HCT116 (cell line): ENCODE measurements at regions not wholly inside any gene's neighbourhood (a gene's known extent, or its start where the extent isn't known, plus 50 kb on each side); places are given as distances from the start of the nearest gene placed in this dataset.

ENCODE experiments used
- ATAC-seq: fragments of 200-7000 bp; cut with Tn5 transposase; 2 replicates; pipeline ENCODE4 v1.9.1; 2020; ENCODE audit warnings: mild to moderate bottlenecking, moderate library complexity
- BruUV-seq: library from RNA; stranded (reverse); fragments of 400-500 nt; replicated peaks from 2 replicates; lab custom pipeline; 2021; lab: Mats Ljungman, UMichigan
- CTCF ChIA-PET: fragments of 300-600 bp; sonication (Branson Sonifier 250); formaldehyde crosslinking; loops from one replicate; lab custom pipeline; 2021; ENCODE audit warnings: antibody characterized with exemption; lab: Charles Lee
- POLR2A ChIA-PET: fragments of 300-600, 350-600 bp; sonication (Branson Sonifier 250); formaldehyde crosslinking; loops from one replicate; lab custom pipeline; 2021; ENCODE audit warnings: antibody characterized with exemption; lab: Charles Lee
- RAD21 ChIA-PET, 2 experiments: fragments of 300-600 bp; sonication (Branson Sonifier 250); formaldehyde crosslinking; loops; one replicate each; lab custom pipeline; 2023; ENCODE audit warnings: low total read pairs in 2 of 2; ENCODE audit not compliant: uncharacterized antibody in 2 of 2, unreplicated experiment in 2 of 2, low non-redundant PET in 1 of 2; lab: Charles Lee
- DNase-seq: peaks from one replicate; pipeline ENCODE4 v3.0.0-alpha.2; 2010; ENCODE audit warnings: low read depth, low spot score
- H2AFZ ChIP-seq: fragments of 200-600 bp; shearing (Covaris generic), sonication (generic); 2 replicates; pipeline ENCODE4 v1.6.1; 2017; ENCODE audit warnings: low read depth, mixed run types, mixed read lengths, antibody characterized with exemption, low read length; ENCODE audit not compliant: poor library complexity, severe bottlenecking
- H3K27ac ChIP-seq: 2 replicates; pipeline ENCODE4 v1.5.1; 2012; ENCODE audit warnings: low read depth, low read length
- H3K27me3 ChIP-seq: fragments of 200-600 bp; sonication (generic); 2 replicates; pipeline ENCODE4 v1.6.1; 2016; ENCODE audit warnings: mixed run types, low read length, mixed read lengths; ENCODE audit not compliant: insufficient read depth
- H3K36me3 ChIP-seq, 2 experiments: fragments of 200-500 bp in 1 of 2; fragments of 200-600 bp in 1 of 2; sonication (Bioruptor generic) in 1 of 2; sonication (generic) in 1 of 2; 2 replicates each; pipeline versions ENCODE4 v1.5.1 to v1.6.1; 2014 to 2016; ENCODE audit warnings: low read length in 2 of 2, inconsistent platforms in 1 of 2, mixed read lengths in 1 of 2, mixed run types in 1 of 2; ENCODE audit not compliant: insufficient read depth in 2 of 2, control insufficient read depth in 1 of 2
- H3K4me1 ChIP-seq, 2 experiments: fragments of 200-600 bp in 1 of 2; sonication (generic) in 1 of 2; 2 replicates each; pipeline versions ENCODE4 v1.5.1 to v1.6.1; 2012 to 2017; ENCODE audit warnings: low read length in 2 of 2, inconsistent platforms in 1 of 2, mild to moderate bottlenecking in 1 of 2, mixed read lengths in 1 of 2, mixed run types in 1 of 2, moderate library complexity in 1 of 2; ENCODE audit not compliant: insufficient read depth in 2 of 2, control insufficient read depth in 1 of 2
- H3K4me2 ChIP-seq: fragments of 200-600 bp; sonication (generic); 2 replicates; pipeline ENCODE4 v1.6.1; 2017; ENCODE audit warnings: mixed run types, low read length, mixed read lengths
- H3K4me3 ChIP-seq, 2 experiments: fragments of 200-600 bp in 1 of 2; sonication (generic) in 1 of 2; replicated peaks in 1 of 2; 2 replicates each; pipeline ENCODE4 v1.5.1; 2011 to 2016; ENCODE audit warnings: low read length in 2 of 2, control low read depth in 1 of 2, low read depth in 1 of 2, mild to moderate bottlenecking in 1 of 2, mixed read lengths in 1 of 2, mixed run types in 1 of 2
- H3K79me2 ChIP-seq: fragments of 200-600 bp; sonication (generic); 2 replicates; pipeline ENCODE4 v1.6.1; 2017; ENCODE audit warnings: mild to moderate bottlenecking, mixed run types, low read length, moderate library complexity, mixed read lengths; ENCODE audit not compliant: insufficient read depth
- H3K9ac ChIP-seq: fragments of 200-600 bp; sonication (generic); 2 replicates; pipeline ENCODE4 v1.6.1; 2016; ENCODE audit warnings: low read length, mixed read lengths
- H3K9me2 ChIP-seq: fragments of 200-600 bp; sonication (generic), shearing (Covaris generic); 2 replicates; pipeline ENCODE4 v1.6.1; 2017; ENCODE audit warnings: mixed run types, mild to moderate bottlenecking, moderate library complexity; ENCODE audit not compliant: insufficient read depth
- H3K9me3 ChIP-seq, 2 experiments: fragments of 200-500 bp in 1 of 2; fragments of 200-600 bp in 1 of 2; sonication (Bioruptor generic) in 1 of 2; sonication (generic) in 1 of 2; 2 replicates each; pipeline ENCODE4 v1.6.1; 2014 to 2017; ENCODE audit warnings: low read length in 2 of 2, mixed read lengths in 2 of 2, inconsistent platforms in 1 of 2, low read depth in 1 of 2, mild to moderate bottlenecking in 1 of 2, mixed run types in 1 of 2, moderate library complexity in 1 of 2; ENCODE audit not compliant: control insufficient read depth in 1 of 2, insufficient read depth in 1 of 2
- H4K20me1 ChIP-seq: fragments of 200-600 bp; sonication (generic), shearing (Covaris generic); 2 replicates; pipeline ENCODE4 v1.6.1; 2017; ENCODE audit warnings: mixed run types, mild to moderate bottlenecking, moderate library complexity; ENCODE audit not compliant: insufficient read depth
- EZH2 ChIP-seq: fragments of 200-600 bp; sonication (generic); IDR thresholded peaks from 2 replicates; pipeline ENCODE4 v1.6.1; 2017; ENCODE audit warnings: antibody characterized with exemption, mixed run types
- FOSL1 ChIP-seq: IDR thresholded peaks from 2 replicates; pipeline ENCODE4 v1.6.1; 2012; ENCODE audit warnings: low read depth
- POLR2A ChIP-seq: IDR thresholded peaks from 2 replicates; pipeline ENCODE4 v1.7.0; 2011; ENCODE audit warnings: borderline replicate concordance; ENCODE audit not compliant: insufficient read depth, insufficient read length; ENCODE audit errors: extremely low read depth
- POLR2AphosphoS5 ChIP-seq: IDR thresholded peaks from 2 replicates; pipeline ENCODE4 v1.6.1; 2011; ENCODE audit warnings: mild to moderate bottlenecking, low read depth, low read length, moderate library complexity
- RAD21 ChIP-seq: IDR thresholded peaks from 2 replicates; pipeline ENCODE4 v1.6.1; 2012; ENCODE audit warnings: low read depth, mild to moderate bottlenecking
- SIN3A ChIP-seq: IDR thresholded peaks from 2 replicates; pipeline ENCODE4 v1.6.1; 2012; ENCODE audit warnings: low read depth
- SP1 ChIP-seq: IDR thresholded peaks from 2 replicates; pipeline ENCODE4 v1.6.1; 2012; ENCODE audit warnings: low read depth
- TCF7L2 ChIP-seq: IDR thresholded peaks from 2 replicates; pipeline ENCODE4 v1.7.0; 2011; ENCODE audit warnings: borderline replicate concordance, inconsistent platforms; ENCODE audit not compliant: insufficient read depth, insufficient read length; ENCODE audit errors: extremely low read depth
- ZNF274 ChIP-seq: fragments of 200-500 bp; sonication (Bioruptor generic); IDR thresholded peaks from 2 replicates; pipeline ENCODE4 v1.6.1; 2014; ENCODE audit warnings: mild to moderate bottlenecking, low read depth, low read length, inconsistent platforms
- intact Hi-C: fragments of 100-400 bp; cut with micrococcal nuclease; formaldehyde crosslinking; loops from 2 replicates; pipeline ENCODE4 v1.10.0; 2022
- TF ChIP-seq, protein P1 (sequence below), 3 experiments: fragments of 200-600 bp in 1 of 3; sonication (generic) in 1 of 3; IDR thresholded peaks in 2 of 3; conservative IDR thresholded peaks in 1 of 3; 2 replicates each; pipeline ENCODE4 v1.5.1; 2012 to 2017; ENCODE audit warnings: low read depth in 2 of 3, low read length in 2 of 3, antibody characterized with exemption in 1 of 3, borderline replicate concordance in 1 of 3, control low read depth in 1 of 3, mild to moderate bottlenecking in 1 of 3, mixed read lengths in 1 of 3, mixed run types in 1 of 3, moderate library complexity in 1 of 3; ENCODE audit not compliant: insufficient read depth in 1 of 3

DNA sequence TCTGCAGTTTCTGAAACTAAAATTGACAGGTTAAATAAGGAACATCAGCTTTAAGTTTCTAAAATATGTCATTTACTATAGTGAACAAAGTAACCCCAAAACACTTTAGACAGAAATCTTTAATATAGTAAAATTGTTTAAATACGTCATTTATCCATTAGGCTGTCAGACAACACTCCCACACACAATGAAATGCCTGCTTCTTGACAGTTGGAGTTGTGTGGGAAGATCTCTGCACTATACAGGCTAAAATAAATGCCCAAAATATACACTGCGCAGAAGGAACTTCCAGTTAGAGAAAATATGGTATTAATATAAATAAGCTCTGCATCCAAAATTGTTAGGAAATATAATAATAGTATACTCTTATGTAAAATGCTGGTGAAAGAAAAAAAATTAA is 794.4 kb downstream of the CDH18 start:
- Histone ChIP-seq H3K27ac (no peak overlapping the region), H2AFZ (no peak overlapping the region), H3K36me3 (no peaks in the 10 kb centered on the region), H3K9me2 (no peaks in the 10 kb centered on the region), H3K4me3 (no peak overlapping the region), H3K9ac (no peak overlapping the region), H3K79me2 (no peaks in the 10 kb centered on the region), H3K9me3 (peaks cover 0 to 9% of the 10 kb centered on the region in 2 experiments; a peak in 2 of 4 replicates), H4K20me1 (no peaks in the 10 kb centered on the region), H3K4me2 (no peak overlapping the region), H3K27me3 (no peaks in the 10 kb centered on the region), H3K4me1 (no peaks in the 10 kb centered on the region)
- CTCF ChIA-PET = no interaction called here
- ATAC-seq (no peak), DNase-seq (no peak)
- no TSS peak for BruUV-seq
- RAD21 ChIA-PET = no interaction called here
- TF ChIP-seq, protein P1, sequence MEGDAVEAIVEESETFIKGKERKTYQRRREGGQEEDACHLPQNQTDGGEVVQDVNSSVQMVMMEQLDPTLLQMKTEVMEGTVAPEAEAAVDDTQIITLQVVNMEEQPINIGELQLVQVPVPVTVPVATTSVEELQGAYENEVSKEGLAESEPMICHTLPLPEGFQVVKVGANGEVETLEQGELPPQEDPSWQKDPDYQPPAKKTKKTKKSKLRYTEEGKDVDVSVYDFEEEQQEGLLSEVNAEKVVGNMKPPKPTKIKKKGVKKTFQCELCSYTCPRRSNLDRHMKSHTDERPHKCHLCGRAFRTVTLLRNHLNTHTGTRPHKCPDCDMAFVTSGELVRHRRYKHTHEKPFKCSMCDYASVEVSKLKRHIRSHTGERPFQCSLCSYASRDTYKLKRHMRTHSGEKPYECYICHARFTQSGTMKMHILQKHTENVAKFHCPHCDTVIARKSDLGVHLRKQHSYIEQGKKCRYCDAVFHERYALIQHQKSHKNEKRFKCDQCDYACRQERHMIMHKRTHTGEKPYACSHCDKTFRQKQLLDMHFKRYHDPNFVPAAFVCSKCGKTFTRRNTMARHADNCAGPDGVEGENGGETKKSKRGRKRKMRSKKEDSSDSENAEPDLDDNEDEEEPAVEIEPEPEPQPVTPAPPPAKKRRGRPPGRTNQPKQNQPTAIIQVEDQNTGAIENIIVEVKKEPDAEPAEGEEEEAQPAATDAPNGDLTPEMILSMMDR (IDR thresholded peaks at IDR 0.05 in 2 of 3, conservative IDR thresholded peaks at IDR 0.05 in 1 of 3; ENCODE audit: borderline replicate concordance in 1 of 3, insufficient read depth in 1 of 3, low read depth in 2 of 3, low read length in 2 of 3) = no peak
- intact Hi-C loops = no loop called here
- POLR2A ChIA-PET = no interaction called here

DNA sequence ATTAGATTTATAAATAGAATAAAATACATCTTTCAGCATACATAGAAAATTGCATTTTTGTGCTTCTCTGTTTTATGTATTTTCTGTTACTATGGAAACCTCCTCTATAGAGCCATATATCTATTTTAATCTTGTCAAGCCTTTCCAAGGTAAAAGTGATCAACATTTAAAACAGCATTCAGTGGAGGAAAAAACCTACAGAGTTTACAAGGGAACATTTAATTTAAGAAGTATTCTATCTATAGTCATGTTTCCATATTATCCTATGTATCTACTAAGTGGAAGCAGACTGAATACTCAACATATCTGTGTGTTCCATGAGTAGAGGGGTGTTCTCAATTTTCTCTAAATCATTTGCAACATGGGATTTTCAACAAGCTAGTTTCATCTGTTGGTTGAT is 791.4 kb downstream of the CDH18 start:
- intact Hi-C loops = no loop called here
- Histone ChIP-seq H3K36me3 (no peaks in the 10 kb centered on the region), H4K20me1 (no peaks in the 10 kb centered on the region)
- DNase-seq = no peak
- CTCF ChIA-PET = no interaction called here
- TF ChIP-seq POLR2A (no peak), ZNF274 (no peak), EZH2 (no peak), SP1 (no peak), TCF7L2 (no peak), SIN3A (no peak), RAD21 (no peak), FOSL1 (no peak), POLR2AphosphoS5 (no peak)
- TF ChIP-seq, all 23 proteins: peak for 0
- Histone ChIP-seq H3K9me3 (peaks cover 6 to 7% of the 10 kb centered on the region in 2 experiments; a peak in 2 of 4 replicates), H3K4me1 (no peaks in the 10 kb centered on the region), H2AFZ (no peak overlapping the region), H3K9ac (no peak overlapping the region), H3K27me3 (no peaks in the 10 kb centered on the region), H3K4me2 (no peak overlapping the region), H3K79me2 (no peaks in the 10 kb centered on the region), H3K9me2 (no peaks in the 10 kb centered on the region), H3K27ac (no peak overlapping the region), H3K4me3 (no peak overlapping the region)
- RAD21 ChIA-PET = no interaction called here
- no TSS peak for BruUV-seq
- POLR2A ChIA-PET = no interaction called here
- no peak for ATAC-seq
